Panc1 (cell line): ENCODE measurements at regions not wholly inside any gene's neighbourhood (a gene's known extent, or its start where the extent isn't known, plus 50 kb on each side); places are given as distances from the start of the nearest gene placed in this dataset.

Experiments used
- ATAC-seq: fragments of 200-7000 bp; cut with Tn5 transposase; 2 replicates; pipeline ENCODE4 v1.9.1; 2020; ENCODE audit warnings: mild to moderate bottlenecking, moderate library complexity
- BruUV-seq: library from RNA; stranded (reverse); fragments of 400-500 nt; replicated peaks from 2 replicates; lab custom pipeline; 2021; lab: Mats Ljungman, UMichigan
- CTCF ChIA-PET: fragments of 300-600 bp; sonication (Branson Sonifier 250); formaldehyde crosslinking; loops from one replicate; lab custom pipeline; 2022; ENCODE audit warnings: antibody characterized with exemption; lab: Charles Lee
- POLR2A ChIA-PET: fragments of 300-600 bp; sonication (Branson Sonifier 250); formaldehyde crosslinking; loops from one replicate; lab custom pipeline; 2022; ENCODE audit warnings: antibody characterized with exemption; lab: Charles Lee
- DNase-seq: peaks from one replicate; pipeline ENCODE4 v3.0.0-alpha.2; 2010; ENCODE audit warnings: low read depth, low spot score
- H3K27ac ChIP-seq: 2 replicates; pipeline ENCODE4 v1.5.1; 2011; ENCODE audit warnings: mild to moderate bottlenecking, low read length, inconsistent platforms
- H3K27me3 ChIP-seq: fragments of 200-500 bp; sonication (Bioruptor generic); 2 replicates; pipeline ENCODE4 v1.6.0; 2014; ENCODE audit warnings: low read length, inconsistent platforms; ENCODE audit not compliant: control insufficient read depth, insufficient read depth
- H3K36me3 ChIP-seq: fragments of 200-500 bp; sonication (Bioruptor generic); 2 replicates; pipeline ENCODE4 v1.5.1; 2014; ENCODE audit warnings: inconsistent platforms, mild to moderate bottlenecking, low read length, moderate library complexity; ENCODE audit not compliant: control insufficient read depth, insufficient read depth
- H3K4me1 ChIP-seq: 2 replicates; pipeline ENCODE4 v1.5.1; 2011; ENCODE audit warnings: inconsistent platforms, mild to moderate bottlenecking, low read length, moderate library complexity; ENCODE audit not compliant: control insufficient read depth, insufficient read depth
- H3K4me3 ChIP-seq, 2 experiments: 2 replicates each; pipeline ENCODE4 v1.5.1; 2011 to 2012; ENCODE audit warnings: low read depth in 2 of 2, low read length in 2 of 2, mild to moderate bottlenecking in 2 of 2, inconsistent platforms in 1 of 2, moderate library complexity in 1 of 2
- H3K9me3 ChIP-seq: fragments of 200-500 bp; sonication (Bioruptor generic); 2 replicates; pipeline ENCODE4 v1.5.1; 2014; ENCODE audit warnings: low read depth, mild to moderate bottlenecking, inconsistent platforms, low read length, moderate library complexity; ENCODE audit not compliant: control insufficient read depth, insufficient read depth
- CTCF ChIP-seq: fragments of 450-650 bp; IDR thresholded peaks from 2 replicates; pipeline ENCODE4 v1.5.1; 2017; ENCODE audit warnings: mild to moderate bottlenecking
- POLR2AphosphoS5 ChIP-seq: IDR thresholded peaks from 2 replicates; pipeline ENCODE4 v1.6.1; 2012; ENCODE audit warnings: mild to moderate bottlenecking, low read depth, low read length, moderate library complexity
- REST ChIP-seq, 2 experiments: IDR thresholded peaks; 2 replicates each; pipeline ENCODE4 v1.6.1; 2011 to 2012; ENCODE audit warnings: low read depth in 2 of 2, control low read depth in 1 of 2, low read length in 1 of 2, mild to moderate bottlenecking in 1 of 2, moderate library complexity in 1 of 2; ENCODE audit not compliant: insufficient read depth in 1 of 2
- SIN3A ChIP-seq: IDR thresholded peaks from 2 replicates; pipeline ENCODE4 v1.6.1; 2012; ENCODE audit warnings: low read depth, mild to moderate bottlenecking, low read length, moderate library complexity, borderline replicate concordance; ENCODE audit not compliant: insufficient read depth
- TCF7L2 ChIP-seq: IDR thresholded peaks from 2 replicates; pipeline ENCODE4 v1.6.1; 2011; ENCODE audit warnings: mild to moderate bottlenecking, low read depth, low read length, inconsistent platforms
- in situ Hi-C: cut with HindIII; loops from 2 replicates; pipeline ENCODE4 v1.10.0; 2016; ENCODE audit warnings: low sequenced_read_pairs, low pct_unique_long_range_greater_than_20kb
- intact Hi-C: fragments of 100-400 bp; cut with micrococcal nuclease; formaldehyde crosslinking; loops from one replicate; pipeline ENCODE4 v1.10.0; 2022; ENCODE audit not compliant: unreplicated experiment

GRCh38 chr5:121087560-121087959 is 623.5 kb downstream of the PRR16 start:
- BruUV-seq: no TSS peak
- ChIA-PET CTCF (no interaction called here), POLR2A (no interaction called here)
- in situ Hi-C loops: no loop called here
- H3K36me3 ChIP-seq: no peaks in the 10 kb centered on the region
- no peak overlapping the region for H3K4me3 ChIP-seq
- no peaks in the 10 kb centered on the region for H3K4me1 ChIP-seq
- TF ChIP-seq POLR2AphosphoS5 (no peak), TCF7L2 (no peak), REST (IDR thresholded peaks at IDR 0.05; ENCODE audit: insufficient read depth in 1 of 2, low read depth in 2 of 2, low read length in 1 of 2) (no peak), SIN3A (no peak), CTCF (no peak)
- ATAC-seq: no peak
- intact Hi-C loops: no loop called here
- H3K27me3 ChIP-seq: no peaks in the 10 kb centered on the region
- no peak overlapping the region for H3K27ac ChIP-seq
- DNase-seq: no peak
- H3K9me3 ChIP-seq: no peaks in the 10 kb centered on the region; the same call in 1 of the 2 replicates

GRCh38 chr5:121088341-121088740 is 624.2 kb downstream of the PRR16 start:
- ChIA-PET CTCF (no interaction called here), POLR2A (no interaction called here)
- ATAC-seq (no peak), DNase-seq (no peak)
- TF ChIP-seq POLR2AphosphoS5 (no peak), REST (IDR thresholded peaks at IDR 0.05; ENCODE audit: insufficient read depth in 1 of 2, low read depth in 2 of 2, low read length in 1 of 2) (no peak), CTCF (no peak), TCF7L2 (no peak), SIN3A (no peak)
- Histone ChIP-seq H3K4me3 (no peak overlapping the region), H3K36me3 (no peaks in the 10 kb centered on the region), H3K4me1 (no peaks in the 10 kb centered on the region), H3K9me3 (no peaks in the 10 kb centered on the region; the same call in 1 of the 2 replicates), H3K27ac (no peak overlapping the region), H3K27me3 (no peaks in the 10 kb centered on the region)
- BruUV-seq: no TSS peak
- intact Hi-C loops: no loop called here
- in situ Hi-C loops: no loop called here
